H9 (cell line): ENCODE measurements at regions not wholly inside any gene's neighbourhood (a gene's known extent, or its start where the extent isn't known, plus 50 kb on each side); places are given as distances from the start of the nearest gene placed in this dataset.

Experiments used
- DNase-seq: peaks from one replicate; pipeline ENCODE4 v3.0.0-alpha.2; 2017
- H2AFZ ChIP-seq: one replicate; pipeline ENCODE4 v1.6.1; 2013; ENCODE audit warnings: mild to moderate bottlenecking, low read length, control low read depth, moderate library complexity
- H2AK5ac ChIP-seq: 2 replicates; pipeline ENCODE4 v1.6.1; 2013; ENCODE audit warnings: low read length, control low read depth, mixed read lengths; ENCODE audit not compliant: insufficient read length
- H2BK120ac ChIP-seq: one replicate; pipeline ENCODE4 v1.6.1; 2013; ENCODE audit warnings: low read depth, mild to moderate bottlenecking, low read length, control low read depth, inconsistent platforms; ENCODE audit not compliant: poor library complexity, severe bottlenecking
- H2BK12ac ChIP-seq: 2 replicates; pipeline ENCODE4 v1.6.1; 2013; ENCODE audit warnings: low read length, control low read depth, mixed read lengths, low read depth; ENCODE audit not compliant: insufficient read length
- H2BK15ac ChIP-seq: 2 replicates; pipeline ENCODE4 v1.6.1; 2013; ENCODE audit warnings: low read depth, low read length, control low read depth
- H2BK20ac ChIP-seq: one replicate; pipeline ENCODE4 v1.6.1; 2013; ENCODE audit warnings: low read depth, mild to moderate bottlenecking, low read length, control low read depth, inconsistent platforms; ENCODE audit not compliant: poor library complexity, severe bottlenecking
- H2BK5ac ChIP-seq: 2 replicates; pipeline ENCODE4 v1.6.1; 2013; ENCODE audit warnings: low read length, control low read depth, mixed read lengths; ENCODE audit not compliant: insufficient read length
- H3K14ac ChIP-seq: 2 replicates; pipeline ENCODE4 v1.6.1; 2013; ENCODE audit warnings: low read length, control low read depth; ENCODE audit not compliant: insufficient read depth
- H3K18ac ChIP-seq: 2 replicates; pipeline ENCODE4 v1.6.1; 2013; ENCODE audit warnings: low read depth, mild to moderate bottlenecking, mixed read lengths, low read length, control low read depth; ENCODE audit not compliant: insufficient read length
- H3K23ac ChIP-seq: 2 replicates; pipeline ENCODE4 v1.6.1; 2013; ENCODE audit warnings: low read length, control low read depth, mixed read lengths, low read depth; ENCODE audit not compliant: insufficient read length
- H3K23me2 ChIP-seq: 2 replicates; pipeline ENCODE4 v1.6.1; 2013; ENCODE audit warnings: low read depth, mild to moderate bottlenecking, mixed read lengths, low read length, control low read depth; ENCODE audit not compliant: insufficient read length, poor library complexity, severe bottlenecking
- H3K27ac ChIP-seq: 2 replicates; pipeline ENCODE4 v1.5.1; 2013; ENCODE audit warnings: low read length, control low read depth, mixed read lengths, low read depth; ENCODE audit not compliant: insufficient read length
- H3K27me3 ChIP-seq: 2 replicates; pipeline ENCODE4 v1.6.1; 2013; ENCODE audit warnings: low read length, control low read depth, inconsistent platforms; ENCODE audit not compliant: insufficient read depth
- H3K4ac ChIP-seq: 2 replicates; pipeline ENCODE4 v1.6.1; 2013; ENCODE audit warnings: low read depth, mild to moderate bottlenecking, control low read depth, inconsistent platforms, low read length, moderate library complexity
- H3K4me1 ChIP-seq: 2 replicates; pipeline ENCODE4 v1.6.1; 2013; ENCODE audit warnings: low read length, control low read depth, inconsistent platforms; ENCODE audit not compliant: insufficient read depth
- H3K4me2 ChIP-seq: 2 replicates; pipeline ENCODE4 v1.6.1; 2013; ENCODE audit warnings: low read length, control low read depth, mixed read lengths; ENCODE audit not compliant: insufficient read length, insufficient read depth
- H3K56ac ChIP-seq: 2 replicates; pipeline ENCODE4 v1.6.1; 2013; ENCODE audit warnings: low read depth, mild to moderate bottlenecking, mixed read lengths, low read length, control low read depth; ENCODE audit not compliant: insufficient read length
- H3K79me1 ChIP-seq: 2 replicates; pipeline ENCODE4 v1.6.1; 2013; ENCODE audit warnings: low read depth, mild to moderate bottlenecking, moderate library complexity, low read length, control low read depth, inconsistent platforms; ENCODE audit not compliant: insufficient read depth, poor library complexity, severe bottlenecking
- H3K79me2 ChIP-seq: 2 replicates; pipeline ENCODE4 v1.6.1; 2013; ENCODE audit warnings: low read length, control low read depth, inconsistent platforms; ENCODE audit not compliant: insufficient read depth
- H3K9ac ChIP-seq: 2 replicates; pipeline ENCODE4 v1.6.1; 2013; ENCODE audit warnings: low read length, control low read depth, mixed read lengths; ENCODE audit not compliant: insufficient read length; ENCODE audit errors: extremely low read depth
- H3K9me3 ChIP-seq: one replicate; pipeline ENCODE4 v1.6.1; 2013; ENCODE audit warnings: low read depth, low read length, inconsistent platforms; ENCODE audit not compliant: control insufficient read depth
- H3T11ph ChIP-seq: one replicate; pipeline ENCODE4 v1.6.1; 2013; ENCODE audit warnings: mild to moderate bottlenecking, low read length, control low read depth, inconsistent platforms
- H4K20me1 ChIP-seq: one replicate; pipeline ENCODE4 v1.6.1; 2013; ENCODE audit not compliant: control insufficient read depth, insufficient read length, insufficient read depth
- H4K5ac ChIP-seq: 2 replicates; pipeline ENCODE4 v1.6.1; 2013; ENCODE audit warnings: low read depth, mild to moderate bottlenecking, mixed read lengths, low read length, control low read depth; ENCODE audit not compliant: insufficient read length
- H4K8ac ChIP-seq: replicated peaks from 2 replicates; pipeline ENCODE4 v1.6.1; 2013; ENCODE audit warnings: low read length, control low read depth, mixed read lengths, low read depth; ENCODE audit not compliant: insufficient read length
- H4K91ac ChIP-seq: 2 replicates; pipeline ENCODE4 v1.6.1; 2013; ENCODE audit warnings: low read depth, mild to moderate bottlenecking, moderate library complexity, mixed read lengths, low read length, control low read depth; ENCODE audit not compliant: insufficient read length
- H3K27ac Mint-ChIP-seq, 3 experiments: 2 replicates in 2 of 3; 3 replicates in 1 of 3; pipeline ENCODE4 v1.8.0; 2020 to 2021; ENCODE audit warnings: mixed read lengths in 3 of 3, mild to moderate bottlenecking in 1 of 3, moderate library complexity in 1 of 3
- H3K27me3 Mint-ChIP-seq: 2 replicates; pipeline ENCODE4 v1.8.0; 2021; ENCODE audit warnings: low read depth, mild to moderate bottlenecking, moderate library complexity, mixed read lengths
- H3K36me3 Mint-ChIP-seq, 3 experiments: 2 replicates in 2 of 3; 3 replicates in 1 of 3; pipeline ENCODE4 v1.8.0; 2020 to 2021; ENCODE audit warnings: low read depth in 3 of 3, mixed read lengths in 3 of 3; ENCODE audit not compliant: insufficient read depth in 1 of 3
- H3K4me1 Mint-ChIP-seq, 2 experiments: 2 replicates each; pipeline ENCODE4 v1.8.0; 2020; ENCODE audit warnings: mixed read lengths in 2 of 2
- H3K4me3 Mint-ChIP-seq, 2 experiments: 2 replicates in 1 of 2; 3 replicates in 1 of 2; pipeline ENCODE4 v1.8.0; 2020 to 2021; ENCODE audit warnings: mild to moderate bottlenecking in 2 of 2, mixed read lengths in 2 of 2, moderate library complexity in 1 of 2
- H3K9me3 Mint-ChIP-seq, 2 experiments: 2 replicates in 1 of 2; 3 replicates in 1 of 2; pipeline ENCODE4 v1.8.0; 2020; ENCODE audit warnings: mild to moderate bottlenecking in 2 of 2, mixed read lengths in 2 of 2, moderate library complexity in 1 of 2
- WGBS: extraction: QIAGEN DNeasy Blood & Tissue Kit; methylation state at CpG from one replicate; pipeline ENCODE4 v1.1.7; 2013; ENCODE audit warnings: missing lambda C conversion rate, low lambda C conversion rate, mixed read lengths; ENCODE audit not compliant: insufficient read length; ENCODE audit errors: extremely low coverage; 5-methylcytosine and 5-hydroxymethylcytosine counted together
- TF ChIP-seq, protein P1 (sequence below): fragments of 200-600 bp; sonication (generic); conservative IDR thresholded peaks from 3 replicates; pipeline ENCODE4 v1.8.0; 2021; ENCODE audit warnings: antibody characterized with exemption, mild to moderate bottlenecking

DNA sequence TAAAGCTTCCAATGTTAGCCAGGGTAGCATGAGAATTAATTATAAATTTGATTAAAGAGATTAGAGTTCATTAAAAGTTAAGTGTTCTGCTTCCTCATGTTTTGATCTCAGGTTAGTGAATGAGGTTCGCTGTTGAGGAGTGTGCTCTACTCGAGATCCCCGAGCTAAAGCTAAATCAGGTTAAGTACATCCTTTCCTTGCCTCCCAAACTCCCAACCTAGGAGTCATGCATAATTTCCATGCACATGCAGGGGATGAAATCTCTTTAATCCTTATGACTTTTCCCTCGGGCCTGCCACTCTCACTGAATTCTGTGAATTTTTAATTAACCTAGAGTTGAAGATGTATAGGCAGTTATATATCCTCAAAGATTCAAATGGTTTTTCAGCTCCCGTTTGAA lies 156.1 kb upstream of the NCK2 start:
- H3K36me3 Mint-ChIP-seq, result peaks cover 3 to 24% (median 4%) of the 10 kb centered on the region in 3 experiments; a peak in 6 of 7 replicates
- Histone ChIP-seq H2BK15ac (no peak overlapping the region), H3K27ac (no peak overlapping the region), H3K79me1 (no peaks in the 10 kb centered on the region), H3K79me2 (no peaks in the 10 kb centered on the region), H2AFZ (no peak overlapping the region), H2BK120ac (no peak overlapping the region), H4K8ac (no peak overlapping the region), H3K23ac (no peak overlapping the region), H3K4me1 (peaks cover 3% of the 10 kb centered on the region; the same call in 1 of the 2 replicates), H3K4me2 (no peak overlapping the region), H3K18ac (no peak overlapping the region), H4K20me1 (no peaks in the 10 kb centered on the region), H3T11ph (no peak overlapping the region), H3K9me3 (no peaks in the 10 kb centered on the region), H4K5ac (no peak overlapping the region), H2BK5ac (no peak overlapping the region), H2AK5ac (no peak overlapping the region), H4K91ac (no peak overlapping the region), H3K9ac (no peak overlapping the region), H3K23me2 (no peaks in the 10 kb centered on the region), H3K27me3 (no peaks in the 10 kb centered on the region), H2BK12ac (no peak overlapping the region), H3K14ac (no peak overlapping the region), H2BK20ac (no peak overlapping the region), H3K56ac (no peak overlapping the region), H3K4ac (no peak overlapping the region)
- DNase-seq, result no peak
- no CpG with 5 or more reads among the region's 5 CpGs for WGBS
- peaks cover 19 to 23% of the 10 kb centered on the region in 2 experiments for H3K4me1 Mint-ChIP-seq
- peaks cover 2% of the 10 kb centered on the region; the same call in 1 of the 2 replicates for H3K27me3 Mint-ChIP-seq
- peaks cover 20 to 28% of the 10 kb centered on the region in 2 experiments for H3K9me3 Mint-ChIP-seq
- no peak overlapping the region for H3K27ac Mint-ChIP-seq
- TF ChIP-seq, protein P1, sequence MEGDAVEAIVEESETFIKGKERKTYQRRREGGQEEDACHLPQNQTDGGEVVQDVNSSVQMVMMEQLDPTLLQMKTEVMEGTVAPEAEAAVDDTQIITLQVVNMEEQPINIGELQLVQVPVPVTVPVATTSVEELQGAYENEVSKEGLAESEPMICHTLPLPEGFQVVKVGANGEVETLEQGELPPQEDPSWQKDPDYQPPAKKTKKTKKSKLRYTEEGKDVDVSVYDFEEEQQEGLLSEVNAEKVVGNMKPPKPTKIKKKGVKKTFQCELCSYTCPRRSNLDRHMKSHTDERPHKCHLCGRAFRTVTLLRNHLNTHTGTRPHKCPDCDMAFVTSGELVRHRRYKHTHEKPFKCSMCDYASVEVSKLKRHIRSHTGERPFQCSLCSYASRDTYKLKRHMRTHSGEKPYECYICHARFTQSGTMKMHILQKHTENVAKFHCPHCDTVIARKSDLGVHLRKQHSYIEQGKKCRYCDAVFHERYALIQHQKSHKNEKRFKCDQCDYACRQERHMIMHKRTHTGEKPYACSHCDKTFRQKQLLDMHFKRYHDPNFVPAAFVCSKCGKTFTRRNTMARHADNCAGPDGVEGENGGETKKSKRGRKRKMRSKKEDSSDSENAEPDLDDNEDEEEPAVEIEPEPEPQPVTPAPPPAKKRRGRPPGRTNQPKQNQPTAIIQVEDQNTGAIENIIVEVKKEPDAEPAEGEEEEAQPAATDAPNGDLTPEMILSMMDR, result no peak
- no peak overlapping the region for H3K4me3 Mint-ChIP-seq
